H9 (cell line): ENCODE measurements at regions not wholly inside any gene's neighbourhood (a gene's known extent, or its start where the extent isn't known, plus 50 kb on each side); places are given as distances from the start of the nearest gene placed in this dataset.

Experiments used
- DNase-seq: peaks from one replicate; pipeline ENCODE4 v3.0.0-alpha.2; 2017
- H2AFZ ChIP-seq: one replicate; pipeline ENCODE4 v1.6.1; 2013; ENCODE audit warnings: mild to moderate bottlenecking, low read length, control low read depth, moderate library complexity
- H2AK5ac ChIP-seq: 2 replicates; pipeline ENCODE4 v1.6.1; 2013; ENCODE audit warnings: low read length, control low read depth, mixed read lengths; ENCODE audit not compliant: insufficient read length
- H2BK120ac ChIP-seq: one replicate; pipeline ENCODE4 v1.6.1; 2013; ENCODE audit warnings: low read depth, mild to moderate bottlenecking, low read length, control low read depth, inconsistent platforms; ENCODE audit not compliant: poor library complexity, severe bottlenecking
- H2BK12ac ChIP-seq: 2 replicates; pipeline ENCODE4 v1.6.1; 2013; ENCODE audit warnings: low read length, control low read depth, mixed read lengths, low read depth; ENCODE audit not compliant: insufficient read length
- H2BK15ac ChIP-seq: 2 replicates; pipeline ENCODE4 v1.6.1; 2013; ENCODE audit warnings: low read depth, low read length, control low read depth
- H2BK20ac ChIP-seq: one replicate; pipeline ENCODE4 v1.6.1; 2013; ENCODE audit warnings: low read depth, mild to moderate bottlenecking, low read length, control low read depth, inconsistent platforms; ENCODE audit not compliant: poor library complexity, severe bottlenecking
- H2BK5ac ChIP-seq: 2 replicates; pipeline ENCODE4 v1.6.1; 2013; ENCODE audit warnings: low read length, control low read depth, mixed read lengths; ENCODE audit not compliant: insufficient read length
- H3K14ac ChIP-seq: 2 replicates; pipeline ENCODE4 v1.6.1; 2013; ENCODE audit warnings: low read length, control low read depth; ENCODE audit not compliant: insufficient read depth
- H3K18ac ChIP-seq: 2 replicates; pipeline ENCODE4 v1.6.1; 2013; ENCODE audit warnings: low read depth, mild to moderate bottlenecking, mixed read lengths, low read length, control low read depth; ENCODE audit not compliant: insufficient read length
- H3K23ac ChIP-seq: 2 replicates; pipeline ENCODE4 v1.6.1; 2013; ENCODE audit warnings: low read length, control low read depth, mixed read lengths, low read depth; ENCODE audit not compliant: insufficient read length
- H3K23me2 ChIP-seq: 2 replicates; pipeline ENCODE4 v1.6.1; 2013; ENCODE audit warnings: low read depth, mild to moderate bottlenecking, mixed read lengths, low read length, control low read depth; ENCODE audit not compliant: insufficient read length, poor library complexity, severe bottlenecking
- H3K27ac ChIP-seq: 2 replicates; pipeline ENCODE4 v1.5.1; 2013; ENCODE audit warnings: low read length, control low read depth, mixed read lengths, low read depth; ENCODE audit not compliant: insufficient read length
- H3K27me3 ChIP-seq: 2 replicates; pipeline ENCODE4 v1.6.1; 2013; ENCODE audit warnings: low read length, control low read depth, inconsistent platforms; ENCODE audit not compliant: insufficient read depth
- H3K4ac ChIP-seq: 2 replicates; pipeline ENCODE4 v1.6.1; 2013; ENCODE audit warnings: low read depth, mild to moderate bottlenecking, control low read depth, inconsistent platforms, low read length, moderate library complexity
- H3K4me1 ChIP-seq: 2 replicates; pipeline ENCODE4 v1.6.1; 2013; ENCODE audit warnings: low read length, control low read depth, inconsistent platforms; ENCODE audit not compliant: insufficient read depth
- H3K4me2 ChIP-seq: 2 replicates; pipeline ENCODE4 v1.6.1; 2013; ENCODE audit warnings: low read length, control low read depth, mixed read lengths; ENCODE audit not compliant: insufficient read length, insufficient read depth
- H3K56ac ChIP-seq: 2 replicates; pipeline ENCODE4 v1.6.1; 2013; ENCODE audit warnings: low read depth, mild to moderate bottlenecking, mixed read lengths, low read length, control low read depth; ENCODE audit not compliant: insufficient read length
- H3K79me1 ChIP-seq: 2 replicates; pipeline ENCODE4 v1.6.1; 2013; ENCODE audit warnings: low read depth, mild to moderate bottlenecking, moderate library complexity, low read length, control low read depth, inconsistent platforms; ENCODE audit not compliant: insufficient read depth, poor library complexity, severe bottlenecking
- H3K79me2 ChIP-seq: 2 replicates; pipeline ENCODE4 v1.6.1; 2013; ENCODE audit warnings: low read length, control low read depth, inconsistent platforms; ENCODE audit not compliant: insufficient read depth
- H3K9ac ChIP-seq: 2 replicates; pipeline ENCODE4 v1.6.1; 2013; ENCODE audit warnings: low read length, control low read depth, mixed read lengths; ENCODE audit not compliant: insufficient read length; ENCODE audit errors: extremely low read depth
- H3K9me3 ChIP-seq: one replicate; pipeline ENCODE4 v1.6.1; 2013; ENCODE audit warnings: low read depth, low read length, inconsistent platforms; ENCODE audit not compliant: control insufficient read depth
- H3T11ph ChIP-seq: one replicate; pipeline ENCODE4 v1.6.1; 2013; ENCODE audit warnings: mild to moderate bottlenecking, low read length, control low read depth, inconsistent platforms
- H4K20me1 ChIP-seq: one replicate; pipeline ENCODE4 v1.6.1; 2013; ENCODE audit not compliant: control insufficient read depth, insufficient read length, insufficient read depth
- H4K5ac ChIP-seq: 2 replicates; pipeline ENCODE4 v1.6.1; 2013; ENCODE audit warnings: low read depth, mild to moderate bottlenecking, mixed read lengths, low read length, control low read depth; ENCODE audit not compliant: insufficient read length
- H4K8ac ChIP-seq: replicated peaks from 2 replicates; pipeline ENCODE4 v1.6.1; 2013; ENCODE audit warnings: low read length, control low read depth, mixed read lengths, low read depth; ENCODE audit not compliant: insufficient read length
- H4K91ac ChIP-seq: 2 replicates; pipeline ENCODE4 v1.6.1; 2013; ENCODE audit warnings: low read depth, mild to moderate bottlenecking, moderate library complexity, mixed read lengths, low read length, control low read depth; ENCODE audit not compliant: insufficient read length
- H3K27ac Mint-ChIP-seq, 3 experiments: 2 replicates in 2 of 3; 3 replicates in 1 of 3; pipeline ENCODE4 v1.8.0; 2020 to 2021; ENCODE audit warnings: mixed read lengths in 3 of 3, mild to moderate bottlenecking in 1 of 3, moderate library complexity in 1 of 3
- H3K27me3 Mint-ChIP-seq: 2 replicates; pipeline ENCODE4 v1.8.0; 2021; ENCODE audit warnings: low read depth, mild to moderate bottlenecking, moderate library complexity, mixed read lengths
- H3K36me3 Mint-ChIP-seq, 3 experiments: 2 replicates in 2 of 3; 3 replicates in 1 of 3; pipeline ENCODE4 v1.8.0; 2020 to 2021; ENCODE audit warnings: low read depth in 3 of 3, mixed read lengths in 3 of 3; ENCODE audit not compliant: insufficient read depth in 1 of 3
- H3K4me1 Mint-ChIP-seq, 2 experiments: 2 replicates each; pipeline ENCODE4 v1.8.0; 2020; ENCODE audit warnings: mixed read lengths in 2 of 2
- H3K4me3 Mint-ChIP-seq, 2 experiments: 2 replicates in 1 of 2; 3 replicates in 1 of 2; pipeline ENCODE4 v1.8.0; 2020 to 2021; ENCODE audit warnings: mild to moderate bottlenecking in 2 of 2, mixed read lengths in 2 of 2, moderate library complexity in 1 of 2
- H3K9me3 Mint-ChIP-seq, 2 experiments: 2 replicates in 1 of 2; 3 replicates in 1 of 2; pipeline ENCODE4 v1.8.0; 2020; ENCODE audit warnings: mild to moderate bottlenecking in 2 of 2, mixed read lengths in 2 of 2, moderate library complexity in 1 of 2
- WGBS: extraction: QIAGEN DNeasy Blood & Tissue Kit; methylation state at CpG from one replicate; pipeline ENCODE4 v1.1.7; 2013; ENCODE audit warnings: missing lambda C conversion rate, low lambda C conversion rate, mixed read lengths; ENCODE audit not compliant: insufficient read length; ENCODE audit errors: extremely low coverage; 5-methylcytosine and 5-hydroxymethylcytosine counted together
- TF ChIP-seq, protein P1 (sequence below): fragments of 200-600 bp; sonication (generic); conservative IDR thresholded peaks from 3 replicates; pipeline ENCODE4 v1.8.0; 2021; ENCODE audit warnings: antibody characterized with exemption, mild to moderate bottlenecking

GRCh38 chr2:129775952-129776653, 203.4 kb upstream of the RAB6C start:
- Histone ChIP-seq H3K23me2 (no peaks in the 10 kb centered on the region), H3K4ac (no peak overlapping the region), H3K79me2 (no peaks in the 10 kb centered on the region), H4K20me1 (no peaks in the 10 kb centered on the region), H3K4me1 (no peaks in the 10 kb centered on the region), H2AK5ac (no peak overlapping the region), H3K56ac (no peak overlapping the region), H2BK5ac (no peak overlapping the region), H3T11ph (no peak overlapping the region), H2AFZ (no peak overlapping the region), H3K27ac (no peak overlapping the region), H3K9ac (no peak overlapping the region), H4K8ac (no peak overlapping the region), H3K23ac (no peak overlapping the region), H3K9me3 (no peaks in the 10 kb centered on the region), H2BK12ac (no peak overlapping the region), H4K5ac (no peak overlapping the region), H3K27me3 (no peaks in the 10 kb centered on the region), H3K4me2 (no peak overlapping the region), H3K14ac (no peak overlapping the region), H3K18ac (no peak overlapping the region), H2BK15ac (no peak overlapping the region), H4K91ac (no peak overlapping the region), H2BK120ac (no peak overlapping the region), H3K79me1 (no peaks in the 10 kb centered on the region), H2BK20ac (no peak overlapping the region)
- TF ChIP-seq, protein P1, sequence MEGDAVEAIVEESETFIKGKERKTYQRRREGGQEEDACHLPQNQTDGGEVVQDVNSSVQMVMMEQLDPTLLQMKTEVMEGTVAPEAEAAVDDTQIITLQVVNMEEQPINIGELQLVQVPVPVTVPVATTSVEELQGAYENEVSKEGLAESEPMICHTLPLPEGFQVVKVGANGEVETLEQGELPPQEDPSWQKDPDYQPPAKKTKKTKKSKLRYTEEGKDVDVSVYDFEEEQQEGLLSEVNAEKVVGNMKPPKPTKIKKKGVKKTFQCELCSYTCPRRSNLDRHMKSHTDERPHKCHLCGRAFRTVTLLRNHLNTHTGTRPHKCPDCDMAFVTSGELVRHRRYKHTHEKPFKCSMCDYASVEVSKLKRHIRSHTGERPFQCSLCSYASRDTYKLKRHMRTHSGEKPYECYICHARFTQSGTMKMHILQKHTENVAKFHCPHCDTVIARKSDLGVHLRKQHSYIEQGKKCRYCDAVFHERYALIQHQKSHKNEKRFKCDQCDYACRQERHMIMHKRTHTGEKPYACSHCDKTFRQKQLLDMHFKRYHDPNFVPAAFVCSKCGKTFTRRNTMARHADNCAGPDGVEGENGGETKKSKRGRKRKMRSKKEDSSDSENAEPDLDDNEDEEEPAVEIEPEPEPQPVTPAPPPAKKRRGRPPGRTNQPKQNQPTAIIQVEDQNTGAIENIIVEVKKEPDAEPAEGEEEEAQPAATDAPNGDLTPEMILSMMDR = no peak
- H3K27ac Mint-ChIP-seq = no peak overlapping the region
- WGBS = no CpG with 5 or more reads among the region's 3 CpGs
- H3K4me1 Mint-ChIP-seq = peaks cover 5 to 10% of the 10 kb centered on the region in 2 experiments
- H3K9me3 Mint-ChIP-seq = peaks cover 0 to 6% of the 10 kb centered on the region in 2 experiments; a peak in 1 of 5 replicates
- H3K4me3 Mint-ChIP-seq = no peak overlapping the region
- DNase-seq = peak; percentile 11
- no peaks in the 10 kb centered on the region; the same call in 1 of the 2 replicates for H3K27me3 Mint-ChIP-seq
- peaks cover 0 to 4% (median 0%) of the 10 kb centered on the region in 3 experiments; a peak in 1 of 7 replicates for H3K36me3 Mint-ChIP-seq
